ENCODE measurements at regions not wholly inside any gene's neighbourhood (a gene's known extent, or its start where the extent isn't known, plus 50 kb on each side); places are given as distances from the start of the nearest gene placed in this dataset.

- ChIA-PET CTCF (no interaction called here), POLR2A (no interaction called here)
- no peak for DNase-seq
- Mint-ChIP-seq H3K4me3 (ENCODE audit: unreplicated experiment) (no peak overlapping the region), H3K27ac (ENCODE audit: unreplicated experiment) (no peak overlapping the region), H3K4me1 (ENCODE audit: low read depth, unreplicated experiment) (no peaks in the 10 kb centered on the region), H3K9me3 (ENCODE audit: unreplicated experiment) (peaks cover 10% of the 10 kb centered on the region), H3K36me3 (ENCODE audit: insufficient read depth, unreplicated experiment) (no peaks in the 10 kb centered on the region), H3K27me3 (ENCODE audit: insufficient read depth, unreplicated experiment) (peaks cover 6% of the 10 kb centered on the region)
- TF ChIP-seq CTCF (IDR thresholded peaks at IDR 0.05; ENCODE audit: insufficient read depth in 1 of 2, low read depth in 1 of 2, low read length in 1 of 2, severe bottlenecking in 1 of 2, unreplicated experiment in 1 of 2): no peak
- H3K4me3 ChIP-seq (ENCODE audit: low read depth, low read length): no peak overlapping the region
- no peaks in the 10 kb centered on the region for H3K36me3 ChIP-seq (ENCODE audit: control insufficient read depth, insufficient read depth, low read length)
- BruUV-seq (replicated peaks): no TSS peak
- intact Hi-C loops (cut with micrococcal nuclease; ENCODE audit: unreplicated experiment): no loop called here
- H3K4me1 ChIP-seq: no peaks in the 10 kb centered on the region
- no peaks in the 10 kb centered on the region for H3K9me3 ChIP-seq
- no peaks in the 10 kb centered on the region for H3K27me3 ChIP-seq (replicated peaks; ENCODE audit: control insufficient read depth, insufficient read depth, low read length)
These were observed 88.1 kb upstream of the NEO1 start for GRCh38 chr15:72964135-72964534.

GRCh38 chr15:72962054-72962702 is 90.1 kb upstream of the NEO1 start:
- Mint-ChIP-seq H3K27ac (ENCODE audit: unreplicated experiment) (no peak overlapping the region), H3K36me3 (ENCODE audit: insufficient read depth, unreplicated experiment) (no peaks in the 10 kb centered on the region)
- intact Hi-C loops (cut with micrococcal nuclease; ENCODE audit: unreplicated experiment): no loop called here

GRCh38 chr15:72961346-72961745 is 90.9 kb upstream of the NEO1 start:
- no peak overlapping the region for H3K4me3 ChIP-seq (ENCODE audit: low read depth, low read length)
- BruUV-seq (replicated peaks): no TSS peak
- DNase-seq: no peak
- POLR2A ChIA-PET: no interaction called here
- Mint-ChIP-seq H3K27me3 (ENCODE audit: insufficient read depth, unreplicated experiment) (peaks cover 6% of the 10 kb centered on the region), H3K36me3 (ENCODE audit: insufficient read depth, unreplicated experiment) (no peaks in the 10 kb centered on the region), H3K4me1 (ENCODE audit: low read depth, unreplicated experiment) (no peaks in the 10 kb centered on the region), H3K27ac (ENCODE audit: unreplicated experiment) (no peak overlapping the region), H3K9me3 (ENCODE audit: unreplicated experiment) (peaks cover 10% of the 10 kb centered on the region), H3K4me3 (ENCODE audit: unreplicated experiment) (no peak overlapping the region)
- no peaks in the 10 kb centered on the region for H3K36me3 ChIP-seq (ENCODE audit: control insufficient read depth, insufficient read depth, low read length)
- TF ChIP-seq CTCF (IDR thresholded peaks at IDR 0.05; ENCODE audit: insufficient read depth in 1 of 2, low read depth in 1 of 2, low read length in 1 of 2, severe bottlenecking in 1 of 2, unreplicated experiment in 1 of 2): no peak
- intact Hi-C loops (cut with micrococcal nuclease; ENCODE audit: unreplicated experiment): no loop called here
- CTCF ChIA-PET: no interaction called here
- no peaks in the 10 kb centered on the region for H3K9me3 ChIP-seq
- H3K27me3 ChIP-seq (replicated peaks; ENCODE audit: control insufficient read depth, insufficient read depth, low read length): no peaks in the 10 kb centered on the region
- no peaks in the 10 kb centered on the region for H3K4me1 ChIP-seq

More at GRCh38 chr15:72962054-72962702, 90.1 kb upstream of the NEO1 start:
- POLR2A ChIA-PET: no interaction called here
- peaks cover 6% of the 10 kb centered on the region for H3K27me3 Mint-ChIP-seq (ENCODE audit: insufficient read depth, unreplicated experiment)
- Histone ChIP-seq H3K36me3 (ENCODE audit: control insufficient read depth, insufficient read depth, low read length) (no peaks in the 10 kb centered on the region), H3K4me3 (ENCODE audit: low read depth, low read length) (no peak overlapping the region), H3K9me3 (no peaks in the 10 kb centered on the region), H3K27me3 (replicated peaks; ENCODE audit: control insufficient read depth, insufficient read depth, low read length) (no peaks in the 10 kb centered on the region), H3K4me1 (no peaks in the 10 kb centered on the region)
- CTCF ChIA-PET: no interaction called here
- no TSS peak for BruUV-seq (replicated peaks)
- H3K4me1 Mint-ChIP-seq (ENCODE audit: low read depth, unreplicated experiment): no peaks in the 10 kb centered on the region
- no peak for TF ChIP-seq CTCF (IDR thresholded peaks at IDR 0.05; ENCODE audit: insufficient read depth in 1 of 2, low read depth in 1 of 2, low read length in 1 of 2, severe bottlenecking in 1 of 2, unreplicated experiment in 1 of 2)
- H3K9me3 Mint-ChIP-seq (ENCODE audit: unreplicated experiment): peaks cover 10% of the 10 kb centered on the region
- H3K4me3 Mint-ChIP-seq (ENCODE audit: unreplicated experiment): no peak overlapping the region
- no peak for DNase-seq

Data from Caco-2 (cell line).